HEK293 (cell line): ENCODE measurements at regions not wholly inside any gene's neighbourhood (a gene's known extent, or its start where the extent isn't known, plus 50 kb on each side); places are given as distances from the start of the nearest gene placed in this dataset.
"Not testable (repeated sequence)": the region's sequence is repeated elsewhere in the genome, so short reads cannot be mapped to it uniquely, and the experiment has no call there.

Experiments used
- CTCF ChIA-PET: fragments of 350-600 bp; formaldehyde crosslinking; extraction: SDS; loops from one replicate; lab custom pipeline; 2021; ENCODE audit warnings: antibody characterized with exemption; lab: Yijun Ruan, JAX
- POLR2A ChIA-PET: fragments of 300-600 bp; formaldehyde crosslinking; extraction: SDS; loops from one replicate; lab custom pipeline; 2020; ENCODE audit warnings: antibody characterized with exemption, inconsistent platforms; lab: Yijun Ruan, JAX
- H3K27ac ChIP-seq: fragments of 200-500 bp; sonication (Bioruptor generic); 2 replicates; pipeline ENCODE4 v1.5.1; 2014; ENCODE audit warnings: low read depth, low read length, control low read depth, inconsistent platforms; ENCODE audit errors: extremely low read depth
- H3K36me3 ChIP-seq, 2 experiments: fragments of 200-500 bp in 1 of 2; sonication (Bioruptor generic) in 1 of 2; 1 replicate in 1 of 2; 2 replicates in 1 of 2; pipeline ENCODE4 v1.5.1; 2014 to 2017; ENCODE audit warnings: inconsistent platforms in 2 of 2, low read length in 2 of 2; ENCODE audit not compliant: control insufficient read depth in 2 of 2, insufficient read depth in 1 of 2
- H3K4me1 ChIP-seq: fragments of 200-500 bp; sonication (Bioruptor generic); 2 replicates; pipeline ENCODE4 v1.5.1; 2014; ENCODE audit warnings: mild to moderate bottlenecking, low read length, inconsistent platforms; ENCODE audit not compliant: control insufficient read depth, insufficient read depth
- H3K4me3 ChIP-seq: 2 replicates; pipeline ENCODE4 v1.5.1; 2011; ENCODE audit warnings: low read depth, mild to moderate bottlenecking, control low read depth, low read length, moderate library complexity
- H3K9me3 ChIP-seq: fragments of 200-500 bp; sonication (Bioruptor generic); 2 replicates; pipeline ENCODE4 v1.5.1; 2014; ENCODE audit warnings: low read depth, low read length, inconsistent platforms; ENCODE audit not compliant: control insufficient read depth, insufficient read depth

DNA sequence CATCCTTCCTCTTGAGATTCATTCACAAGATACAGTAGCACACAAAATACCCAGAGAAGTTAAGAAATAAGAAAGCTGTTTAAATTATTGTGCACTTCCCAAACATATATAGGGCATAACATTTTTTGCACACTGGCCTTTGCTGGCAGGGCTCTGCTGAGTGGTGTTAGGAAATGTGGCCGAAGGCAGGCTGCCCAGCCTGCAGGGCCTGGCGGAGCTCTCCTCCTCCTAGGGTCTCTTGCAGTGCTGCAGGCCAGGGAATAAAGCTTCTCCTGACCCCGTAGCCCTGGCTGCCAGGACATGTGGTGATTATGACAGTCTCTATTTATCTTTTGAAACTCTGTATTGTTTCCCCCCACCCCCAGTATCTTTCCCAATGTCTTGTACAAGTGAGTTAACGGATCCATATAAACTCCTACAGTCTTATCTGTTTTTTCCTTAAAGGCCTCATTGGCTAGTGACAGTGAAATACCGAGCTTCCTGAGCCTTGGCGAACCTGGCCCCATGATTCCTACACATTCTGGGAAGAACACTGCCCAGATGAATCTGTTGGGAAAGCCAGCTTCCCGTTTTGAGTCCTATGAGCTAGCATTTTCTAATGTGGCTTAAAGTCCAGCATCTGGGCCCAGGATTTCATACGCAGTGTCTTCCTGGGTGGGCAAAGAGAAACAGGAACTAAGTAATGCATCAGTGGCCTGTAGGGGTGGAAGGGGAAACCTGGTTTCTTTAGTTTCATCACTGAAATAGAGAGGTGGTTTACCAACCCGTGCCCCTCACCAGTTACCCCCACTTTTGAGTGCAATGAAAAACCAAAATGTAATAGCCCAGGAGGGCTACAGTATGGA lies 310.3 kb downstream of the BCL2L11 start:
- H3K4me3 ChIP-seq, H3K36me3 ChIP-seq, CTCF ChIA-PET, H3K9me3 ChIP-seq, H3K27ac ChIP-seq, H3K4me1 ChIP-seq, POLR2A ChIA-PET: not testable (repeated sequence)

- H3K4me1 ChIP-seq = not testable (repeated sequence)
These were observed 311.7 kb downstream of the BCL2L11 start for GRCh38 chr2:111432423-111432822.

GRCh38 chr2:111432916-111433499 lies 312.3 kb downstream of the BCL2L11 start:
- H3K4me3 ChIP-seq, H3K36me3 ChIP-seq, CTCF ChIA-PET, POLR2A ChIA-PET, H3K4me1 ChIP-seq, H3K9me3 ChIP-seq, H3K27ac ChIP-seq: not testable (repeated sequence)

More at GRCh38 chr2:111432423-111432822, 311.7 kb downstream of the BCL2L11 start:
- CTCF ChIA-PET, POLR2A ChIA-PET, H3K9me3 ChIP-seq, H3K27ac ChIP-seq, H3K4me3 ChIP-seq, H3K36me3 ChIP-seq: not testable (repeated sequence)

DNA sequence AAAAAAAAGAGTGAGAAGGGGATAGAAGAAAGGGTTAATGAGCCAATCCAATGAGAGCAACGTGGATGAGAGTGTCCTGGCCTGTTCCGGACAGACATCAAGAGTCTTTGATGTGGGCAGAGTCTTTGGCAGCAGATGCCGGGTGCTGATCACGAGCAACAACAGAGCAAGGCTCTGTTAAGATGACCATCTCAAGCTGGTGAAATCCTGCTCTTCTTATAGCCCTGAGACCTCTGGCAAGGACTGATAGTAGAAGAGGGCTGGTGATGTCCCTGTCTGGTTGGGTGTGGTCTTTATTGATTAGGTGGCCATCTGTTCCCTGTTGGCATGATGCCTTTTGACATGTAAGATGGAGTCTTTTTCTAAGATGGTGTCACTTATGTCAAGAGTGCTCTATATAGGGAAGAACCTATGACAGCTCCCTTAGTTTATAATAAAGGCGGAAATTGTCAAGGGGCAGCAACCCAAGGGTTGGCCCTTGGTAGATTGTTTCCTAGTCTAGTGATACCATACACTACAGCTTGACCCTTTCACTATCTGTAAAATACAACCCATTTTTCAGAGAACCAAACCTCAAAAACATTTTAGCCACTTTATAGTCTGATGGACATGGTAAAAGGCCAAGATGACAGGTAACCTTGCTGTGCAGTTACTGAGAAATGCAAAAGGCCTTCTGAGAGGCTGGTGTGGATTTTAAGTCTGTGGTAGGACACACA lies 313.3 kb downstream of the BCL2L11 start:
- POLR2A ChIA-PET, H3K4me3 ChIP-seq, H3K36me3 ChIP-seq, H3K9me3 ChIP-seq, H3K4me1 ChIP-seq, H3K27ac ChIP-seq, CTCF ChIA-PET: not testable (repeated sequence)

- H3K9me3 ChIP-seq, H3K27ac ChIP-seq, H3K4me1 ChIP-seq, CTCF ChIA-PET, POLR2A ChIA-PET, H3K36me3 ChIP-seq, H3K4me3 ChIP-seq: not testable (repeated sequence)
These were observed 313.9 kb downstream of the BCL2L11 start for GRCh38 chr2:111434608-111434939.

- CTCF ChIA-PET, H3K9me3 ChIP-seq, H3K4me1 ChIP-seq, H3K36me3 ChIP-seq, H3K27ac ChIP-seq, POLR2A ChIA-PET, H3K4me3 ChIP-seq: not testable (repeated sequence)
These were observed 315.0 kb downstream of the BCL2L11 start for GRCh38 chr2:111435553-111436310.

GRCh38 chr2:111436411-111436810 lies 315.7 kb downstream of the BCL2L11 start:
- H3K27ac ChIP-seq, H3K4me1 ChIP-seq, H3K36me3 ChIP-seq, POLR2A ChIA-PET, H3K4me3 ChIP-seq, H3K9me3 ChIP-seq, CTCF ChIA-PET: not testable (repeated sequence)

- H3K9me3 ChIP-seq, CTCF ChIA-PET, H3K4me1 ChIP-seq, H3K36me3 ChIP-seq, H3K27ac ChIP-seq, H3K4me3 ChIP-seq, POLR2A ChIA-PET: not testable (repeated sequence)
These were observed 316.7 kb downstream of the BCL2L11 start for GRCh38 chr2:111437288-111437990.

DNA sequence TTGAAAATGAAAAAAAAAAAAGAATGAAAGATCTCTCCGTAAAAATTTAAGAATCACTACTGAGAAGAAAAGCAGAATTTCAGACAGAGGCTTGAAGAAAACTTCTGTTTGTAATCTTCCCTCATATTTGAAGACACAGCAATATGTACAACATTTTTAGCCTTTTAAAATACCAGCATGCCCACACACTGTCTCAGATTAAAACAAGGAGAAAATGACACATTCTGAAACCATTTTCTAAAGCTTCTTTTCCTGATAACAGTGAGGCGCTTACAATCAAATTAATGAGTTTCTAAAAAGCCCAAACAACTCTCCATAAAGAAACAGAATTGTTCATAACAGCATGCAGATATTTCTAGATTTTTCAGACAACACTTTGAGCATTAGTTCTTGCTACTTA lies 317.4 kb downstream of the BCL2L11 start:
- H3K4me3 ChIP-seq, H3K27ac ChIP-seq, POLR2A ChIA-PET, H3K9me3 ChIP-seq, H3K36me3 ChIP-seq, H3K4me1 ChIP-seq, CTCF ChIA-PET: not testable (repeated sequence)

DNA sequence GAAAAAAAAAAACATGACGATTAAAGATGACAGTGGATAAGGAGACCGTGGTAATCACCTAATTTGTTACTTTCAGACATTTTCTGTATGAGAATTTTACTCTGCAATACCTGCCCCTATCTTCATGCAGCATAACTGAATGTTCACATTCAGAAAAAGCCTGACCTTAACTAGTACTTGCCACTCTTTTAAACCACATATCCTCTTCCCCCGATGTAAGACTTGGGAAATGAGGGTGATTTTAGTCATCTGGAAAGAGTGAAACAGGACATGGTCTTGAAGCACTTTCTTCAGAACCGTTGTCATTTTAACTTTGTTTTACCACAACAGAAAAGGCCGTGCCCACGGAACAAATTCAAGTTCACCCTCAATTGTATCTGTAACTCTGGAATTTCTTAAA lies 318.5 kb downstream of the BCL2L11 start:
- H3K27ac ChIP-seq, H3K36me3 ChIP-seq, H3K4me1 ChIP-seq, CTCF ChIA-PET, H3K4me3 ChIP-seq, H3K9me3 ChIP-seq, POLR2A ChIA-PET: not testable (repeated sequence)
